Prostate gland (tissue), 2 donors: ENCODE measurements at regions not wholly inside any gene's neighbourhood (a gene's known extent, or its start where the extent isn't known, plus 50 kb on each side); places are given as distances from the start of the nearest gene placed in this dataset.

Experiments used
- DNase-seq: peaks from one replicate; pipeline ENCODE4 v3.0.0-alpha.2; 2019; ENCODE audit warnings: low spot score
- H3K27ac ChIP-seq, 2 donors: fragments of 200-600 bp; sonication (generic); 2 replicates each; pipeline ENCODE4 v1.5.1; 2017 to 2019
- H3K27me3 ChIP-seq: fragments of 200-600 bp; sonication (generic); replicated peaks from 2 replicates; pipeline ENCODE4 v1.5.1; 2019; ENCODE audit not compliant: insufficient read depth
- H3K36me3 ChIP-seq, 2 donors: fragments of 200-600 bp; sonication (generic); 1 replicate in 1 of 2; 2 replicates in 1 of 2; pipeline versions ENCODE4 v1.5.1 to v1.8.1; 2017 to 2019
- H3K4me1 ChIP-seq: fragments of 200-600 bp; sonication (generic); replicated peaks from 2 replicates; pipeline ENCODE4 v1.5.1; 2019
- H3K4me3 ChIP-seq, 2 donors: fragments of 200-600 bp; sonication (generic); 2 replicates each; pipeline ENCODE4 v1.5.1; 2017 to 2019
- H3K9me3 ChIP-seq: fragments of 200-600 bp; sonication (generic); 2 replicates; pipeline ENCODE4 v1.5.1; 2017
- POLR2A ChIP-seq: fragments of 450-650 bp; IDR thresholded peaks from one replicate; pipeline ENCODE4 v1.6.1; 2016; ENCODE audit warnings: antibody characterized with exemption, mild to moderate bottlenecking
- POLR2AphosphoS5 ChIP-seq: sonication (generic); formaldehyde crosslinking; IDR thresholded peaks from one replicate; pipeline ENCODE4 v1.6.1; 2017; ENCODE audit warnings: antibody characterized with exemption
- WGBS: methylation state at CpG from one replicate; pipeline ENCODE4 v1.1.5; 2018; 5-methylcytosine and 5-hydroxymethylcytosine counted together
- intact Hi-C: fragments of 100-400 bp; cut with DNase I; formaldehyde crosslinking; loops from one replicate; pipeline ENCODE4 v1.14.2; 2022
- TF ChIP-seq, protein P1 (sequence below), 4 experiments: fragments of 200-600 bp in 2 of 4; fragments of 450-650 bp in 2 of 4; sonication (generic) in 2 of 4; IDR thresholded peaks; 1 replicate in 3 of 4; 2 replicates in 1 of 4; pipeline ENCODE4 v1.5.1; 2016 to 2019; ENCODE audit warnings: antibody characterized with exemption in 4 of 4, mild to moderate bottlenecking in 2 of 4, moderate library complexity in 2 of 4

DNA sequence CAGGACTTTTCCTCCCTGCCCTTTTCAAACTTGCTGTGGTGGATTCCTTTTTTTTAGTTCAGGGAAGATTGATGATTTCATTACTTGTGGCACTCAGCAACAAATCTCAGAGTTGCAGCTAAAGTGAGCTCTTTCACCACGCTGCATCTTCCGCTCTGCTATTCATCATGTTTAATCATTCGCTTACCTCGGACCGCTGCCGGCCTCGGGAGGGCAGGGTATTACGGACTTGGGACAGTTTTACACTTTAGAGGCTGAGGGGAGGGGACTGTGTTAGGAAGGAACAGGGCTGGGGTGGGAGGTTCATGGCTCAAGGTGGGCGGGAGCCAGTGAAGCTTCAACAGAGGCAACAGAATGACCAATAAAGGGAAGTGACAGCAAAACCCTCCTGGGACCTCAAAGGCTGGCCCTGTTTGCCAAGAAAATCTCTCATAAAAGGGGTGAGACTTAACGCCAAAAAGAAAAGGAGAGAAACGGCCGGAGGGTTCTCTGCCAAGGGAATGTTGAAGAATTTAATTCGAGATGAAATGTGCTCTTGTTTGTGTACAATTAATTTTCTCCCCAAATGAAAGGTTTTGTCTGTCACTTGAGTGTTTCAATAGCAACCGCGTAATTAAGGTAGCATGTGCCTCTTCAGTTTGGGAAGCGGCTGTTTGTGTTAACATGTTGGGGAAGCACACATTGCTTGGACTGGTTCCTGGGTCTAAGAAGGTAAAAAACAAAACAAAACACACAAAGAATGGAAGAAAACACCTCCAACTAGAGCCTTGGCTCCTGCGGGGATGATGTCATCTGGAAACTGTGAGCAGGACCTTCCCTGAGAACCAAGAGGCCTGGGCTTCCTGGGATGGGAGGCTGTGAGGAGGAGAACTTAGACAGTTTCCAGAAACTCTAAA lies 72.5 kb upstream of the SULF2 start:
- Histone ChIP-seq H3K36me3 (no peaks in the 10 kb centered on the region), H3K4me1 (no peaks in the 10 kb centered on the region), H3K27me3 (no peaks in the 10 kb centered on the region), H3K27ac (peak overlapping the region; percentile 63 to 65), H3K9me3 (no peaks in the 10 kb centered on the region), H3K4me3 (no peak overlapping the region)
- DNase-seq: peak; percentile 37
- TF ChIP-seq POLR2A (no peak), POLR2AphosphoS5 (peak; percentile 51)
- intact Hi-C loops: loop anchor here (5.0 kb wide), 2 partner anchors 66 to 69 kb away; no protein-coding TSS in a partner anchor
- 12% methylated on average over 17 of the region's 17 CpGs for WGBS

DNA sequence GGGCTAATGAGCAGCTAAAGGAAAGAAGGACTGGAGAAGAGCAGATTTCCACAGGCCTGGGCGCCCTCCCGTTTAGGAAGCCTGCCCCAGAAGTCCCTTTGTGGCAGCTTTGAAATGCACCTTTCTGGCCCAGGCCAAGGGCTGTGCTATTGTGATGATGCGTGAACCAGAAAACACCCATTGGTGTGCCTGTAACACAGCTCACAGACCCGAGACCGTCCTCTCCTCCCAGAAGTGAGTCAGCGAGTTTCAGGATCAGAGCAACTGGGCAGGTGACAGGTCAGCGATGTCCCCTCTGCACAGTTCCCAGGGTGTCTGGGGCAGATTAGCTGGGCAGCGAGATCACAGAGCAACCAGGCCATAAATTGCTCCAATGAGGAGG lies 71.9 kb upstream of the SULF2 start:
- intact Hi-C loops: loop anchor here (5.0 kb wide), 2 partner anchors 65 to 70 kb away; no protein-coding TSS in a partner anchor
- TF ChIP-seq, protein P1, sequence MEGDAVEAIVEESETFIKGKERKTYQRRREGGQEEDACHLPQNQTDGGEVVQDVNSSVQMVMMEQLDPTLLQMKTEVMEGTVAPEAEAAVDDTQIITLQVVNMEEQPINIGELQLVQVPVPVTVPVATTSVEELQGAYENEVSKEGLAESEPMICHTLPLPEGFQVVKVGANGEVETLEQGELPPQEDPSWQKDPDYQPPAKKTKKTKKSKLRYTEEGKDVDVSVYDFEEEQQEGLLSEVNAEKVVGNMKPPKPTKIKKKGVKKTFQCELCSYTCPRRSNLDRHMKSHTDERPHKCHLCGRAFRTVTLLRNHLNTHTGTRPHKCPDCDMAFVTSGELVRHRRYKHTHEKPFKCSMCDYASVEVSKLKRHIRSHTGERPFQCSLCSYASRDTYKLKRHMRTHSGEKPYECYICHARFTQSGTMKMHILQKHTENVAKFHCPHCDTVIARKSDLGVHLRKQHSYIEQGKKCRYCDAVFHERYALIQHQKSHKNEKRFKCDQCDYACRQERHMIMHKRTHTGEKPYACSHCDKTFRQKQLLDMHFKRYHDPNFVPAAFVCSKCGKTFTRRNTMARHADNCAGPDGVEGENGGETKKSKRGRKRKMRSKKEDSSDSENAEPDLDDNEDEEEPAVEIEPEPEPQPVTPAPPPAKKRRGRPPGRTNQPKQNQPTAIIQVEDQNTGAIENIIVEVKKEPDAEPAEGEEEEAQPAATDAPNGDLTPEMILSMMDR (IDR thresholded peaks at IDR 0.05): no peak
- TF ChIP-seq POLR2A (no peak), POLR2AphosphoS5 (no peak)
- no peaks in the 10 kb centered on the region for H3K36me3 ChIP-seq
- H3K27me3 ChIP-seq: no peaks in the 10 kb centered on the region
- H3K4me1 ChIP-seq: no peaks in the 10 kb centered on the region
- H3K9me3 ChIP-seq: no peaks in the 10 kb centered on the region
- no peak for DNase-seq
- no peak overlapping the region for H3K4me3 ChIP-seq
- peak overlapping the region; percentile 63 to 65 for H3K27ac ChIP-seq
- 53% methylated on average over 8 of the region's 8 CpGs for WGBS

DNA sequence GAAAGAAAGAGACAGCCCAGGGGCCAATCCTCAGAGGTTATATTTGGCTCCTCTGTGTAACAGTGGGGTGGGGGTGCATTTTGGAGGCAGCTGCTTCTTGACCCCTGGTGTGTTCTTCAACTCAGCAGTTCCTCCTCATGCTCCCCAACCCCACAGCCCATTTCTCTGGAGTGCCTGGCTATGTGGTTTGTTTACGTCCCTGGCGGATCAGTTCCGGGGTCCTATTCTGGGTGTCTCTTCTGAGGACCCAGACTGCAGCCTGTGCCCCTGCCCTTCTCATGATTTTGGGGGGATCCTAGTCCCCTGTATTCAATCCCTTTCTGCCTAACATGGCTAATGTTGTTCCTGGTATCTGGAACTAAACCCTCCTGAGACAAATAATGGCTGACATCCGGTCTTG lies 70.5 kb upstream of the SULF2 start:
- no peaks in the 10 kb centered on the region for H3K27me3 ChIP-seq
- H3K36me3 ChIP-seq: no peaks in the 10 kb centered on the region
- H3K4me1 ChIP-seq: no peaks in the 10 kb centered on the region
- no peak overlapping the region for H3K27ac ChIP-seq
- no peak for DNase-seq
- 95% methylated on average over 4 of the region's 4 CpGs for WGBS
- no peaks in the 10 kb centered on the region for H3K9me3 ChIP-seq
- no peak overlapping the region for H3K4me3 ChIP-seq
- intact Hi-C loops: loop anchor here (5.0 kb wide), 2 partner anchors 63 to 72 kb away; no protein-coding TSS in a partner anchor
- TF ChIP-seq, protein P1 (IDR thresholded peaks at IDR 0.05): no peak
- TF ChIP-seq POLR2A: no peak
- no peak for TF ChIP-seq POLR2AphosphoS5

DNA sequence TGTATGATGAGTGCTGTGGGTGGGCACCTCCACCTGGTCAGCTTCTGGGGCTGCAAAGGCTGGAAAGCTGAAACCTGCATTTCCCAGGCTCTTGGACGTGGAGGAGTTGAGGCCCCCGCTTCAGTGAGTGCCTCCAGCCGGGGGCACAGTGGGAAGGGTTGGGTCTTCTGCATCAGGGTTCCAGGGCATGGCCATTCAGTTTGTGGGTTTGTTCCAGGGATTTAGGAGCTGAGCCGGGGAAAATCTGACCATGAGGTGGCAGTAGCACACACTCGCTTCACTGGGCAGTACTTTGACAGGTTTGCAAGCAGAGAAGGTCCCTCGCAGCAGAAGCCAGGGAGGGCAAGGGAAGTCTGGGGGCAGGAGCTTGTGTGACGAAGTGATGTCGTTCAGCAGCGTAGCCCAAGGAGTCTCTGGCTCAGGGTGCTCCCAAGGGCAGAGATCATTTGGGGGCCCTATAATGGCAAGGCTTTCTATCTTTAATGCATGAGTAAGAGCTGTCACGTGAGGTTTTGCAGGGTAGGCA lies 69.5 kb upstream of the SULF2 start:
- no peaks in the 10 kb centered on the region for H3K4me1 ChIP-seq
- no peak overlapping the region for H3K27ac ChIP-seq
- H3K36me3 ChIP-seq: no peaks in the 10 kb centered on the region
- H3K9me3 ChIP-seq: no peaks in the 10 kb centered on the region
- H3K27me3 ChIP-seq: no peaks in the 10 kb centered on the region
- DNase-seq: no peak
- TF ChIP-seq, protein P1 (IDR thresholded peaks at IDR 0.05): peak in 1 of 4 experiments; percentile 28
- TF ChIP-seq POLR2A: no peak
- H3K4me3 ChIP-seq: no peak overlapping the region
- WGBS: 86% methylated on average over 10 of the region's 10 CpGs
- intact Hi-C loops: loop anchor here (5.0 kb wide), 2 partner anchors 62 to 73 kb away; no protein-coding TSS in a partner anchor

DNA sequence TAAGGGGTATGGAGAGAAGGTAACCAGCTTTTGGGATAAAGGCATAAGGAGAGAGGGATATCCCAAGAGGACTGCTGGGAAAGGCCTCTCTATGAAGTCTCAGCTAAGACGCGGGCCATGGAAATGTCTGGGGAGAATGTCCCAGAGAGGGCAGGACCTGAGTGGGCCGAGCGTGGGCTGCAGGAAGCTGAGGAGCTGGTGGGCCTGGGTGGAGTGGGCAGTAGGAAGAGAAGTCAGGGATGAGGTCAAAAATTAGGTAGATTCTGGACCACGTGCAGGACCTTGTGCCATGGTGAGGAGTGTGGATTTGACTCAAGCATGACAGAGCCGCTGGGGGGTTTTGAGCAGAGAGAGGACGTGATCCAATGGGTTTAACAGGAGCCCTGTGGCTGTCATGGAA lies 66.5 kb upstream of the SULF2 start:
- intact Hi-C loops: no loop called here
- WGBS: 91% methylated on average over 7 of the region's 7 CpGs
- H3K4me1 ChIP-seq: no peaks in the 10 kb centered on the region

More for the DNA sequence above, 66.5 kb upstream of the SULF2 start:
- H3K36me3 ChIP-seq: no peaks in the 10 kb centered on the region
- H3K4me3 ChIP-seq: no peak overlapping the region
- no peak overlapping the region for H3K27ac ChIP-seq
- DNase-seq: no peak
- no peaks in the 10 kb centered on the region for H3K9me3 ChIP-seq
- H3K27me3 ChIP-seq: no peaks in the 10 kb centered on the region
- no peak for TF ChIP-seq POLR2A
- TF ChIP-seq POLR2AphosphoS5: no peak
- TF ChIP-seq, protein P1 (IDR thresholded peaks at IDR 0.05): no peak
